ENCODE measurements at regions not wholly inside any gene's neighbourhood (a gene's known extent, or its start where the extent isn't known, plus 50 kb on each side); places are given as distances from the start of the nearest gene placed in this dataset.

DNA sequence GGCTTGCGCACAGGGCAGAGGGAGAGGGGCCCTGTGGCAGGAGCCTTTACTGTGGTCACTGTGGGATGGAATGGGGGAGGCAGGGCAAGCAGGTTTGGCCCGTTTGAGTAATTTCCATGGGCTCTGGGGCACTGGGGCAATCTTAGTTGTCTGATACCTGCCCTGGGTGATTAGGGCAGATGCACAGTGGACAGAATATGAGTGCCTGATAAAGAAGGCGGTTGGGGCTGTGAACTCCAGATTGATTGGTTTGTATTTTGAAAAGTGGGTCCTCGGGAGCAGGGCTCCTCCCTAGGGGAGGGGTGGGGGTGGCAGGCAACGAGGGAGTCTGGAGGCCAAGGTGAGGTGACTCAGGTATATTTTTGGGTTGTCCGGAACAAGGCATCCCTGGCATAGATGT lies 247.5 kb downstream of the NSG2 start:
- H3K9me2 ChIP-seq (ENCODE audit: insufficient read depth, low read length) = no peaks in the 10 kb centered on the region
- TF ChIP-seq EZH2phosphoT487 (IDR thresholded peaks at IDR 0.05; ENCODE audit: borderline replicate concordance, low read depth, low read length) = no peak
- TF ChIP-seq, protein P1, sequence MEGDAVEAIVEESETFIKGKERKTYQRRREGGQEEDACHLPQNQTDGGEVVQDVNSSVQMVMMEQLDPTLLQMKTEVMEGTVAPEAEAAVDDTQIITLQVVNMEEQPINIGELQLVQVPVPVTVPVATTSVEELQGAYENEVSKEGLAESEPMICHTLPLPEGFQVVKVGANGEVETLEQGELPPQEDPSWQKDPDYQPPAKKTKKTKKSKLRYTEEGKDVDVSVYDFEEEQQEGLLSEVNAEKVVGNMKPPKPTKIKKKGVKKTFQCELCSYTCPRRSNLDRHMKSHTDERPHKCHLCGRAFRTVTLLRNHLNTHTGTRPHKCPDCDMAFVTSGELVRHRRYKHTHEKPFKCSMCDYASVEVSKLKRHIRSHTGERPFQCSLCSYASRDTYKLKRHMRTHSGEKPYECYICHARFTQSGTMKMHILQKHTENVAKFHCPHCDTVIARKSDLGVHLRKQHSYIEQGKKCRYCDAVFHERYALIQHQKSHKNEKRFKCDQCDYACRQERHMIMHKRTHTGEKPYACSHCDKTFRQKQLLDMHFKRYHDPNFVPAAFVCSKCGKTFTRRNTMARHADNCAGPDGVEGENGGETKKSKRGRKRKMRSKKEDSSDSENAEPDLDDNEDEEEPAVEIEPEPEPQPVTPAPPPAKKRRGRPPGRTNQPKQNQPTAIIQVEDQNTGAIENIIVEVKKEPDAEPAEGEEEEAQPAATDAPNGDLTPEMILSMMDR (conservative IDR thresholded peaks at IDR 0.05; ENCODE audit: low read length) = no peak
- H4K20me1 ChIP-seq (ENCODE audit: insufficient read depth, low read length) = no peaks in the 10 kb centered on the region
- intact Hi-C loops (cut with micrococcal nuclease; ENCODE audit: unreplicated experiment) = no loop called here
- H3K4me1 ChIP-seq (ENCODE audit: insufficient read depth, low read length, poor library complexity, severe bottlenecking) = no peaks in the 10 kb centered on the region
- no peak overlapping the region for H3K4me3 ChIP-seq (ENCODE audit: low read depth, low read length, poor library complexity, severe bottlenecking)
- CTCF ChIA-PET (ENCODE audit: unreplicated experiment) = no interaction called here
- no peaks in the 10 kb centered on the region for H3K36me3 ChIP-seq (ENCODE audit: insufficient read depth, low read length)
- POLR2A ChIA-PET = no interaction called here
- DNase-seq (ENCODE audit: low spot score) = no peak
- BruUV-seq (replicated peaks) = no TSS peak
- no peaks in the 10 kb centered on the region for H3K79me2 ChIP-seq (ENCODE audit: insufficient read depth, low read depth, low read length)
- no peak overlapping the region for H3K27ac ChIP-seq (ENCODE audit: low read depth, low read length, poor library complexity, severe bottlenecking)
- H3K9me3 ChIP-seq (ENCODE audit: low read length) = no peaks in the 10 kb centered on the region
- H3K4me2 ChIP-seq (ENCODE audit: low read length) = no peak overlapping the region
- no peak overlapping the region; the same call in 1 of the 2 replicates for H2AFZ ChIP-seq (ENCODE audit: low read length)

DNA sequence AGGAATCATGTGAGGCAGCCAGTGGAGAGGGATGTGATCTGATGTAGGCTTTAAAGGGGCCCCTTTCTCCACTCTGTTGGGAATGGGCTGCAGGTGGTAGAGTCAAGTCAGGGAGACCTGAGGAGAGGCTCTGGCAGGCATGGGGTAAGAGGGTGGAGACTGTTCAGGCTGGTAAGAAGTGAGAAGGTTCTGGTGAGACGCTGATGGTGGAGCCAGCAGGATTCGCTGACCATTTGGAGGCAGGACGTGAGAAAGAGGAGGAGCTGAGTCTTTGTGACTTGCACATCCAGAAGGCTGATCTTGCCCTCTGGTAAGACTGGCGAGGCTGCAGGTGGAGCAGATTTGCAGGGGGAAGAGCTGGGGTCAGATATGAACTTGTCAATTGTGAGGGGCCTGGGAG lies 248.0 kb downstream of the NSG2 start:
- H4K20me1 ChIP-seq (ENCODE audit: insufficient read depth, low read length) = no peaks in the 10 kb centered on the region
- H3K4me3 ChIP-seq (ENCODE audit: low read depth, low read length, poor library complexity, severe bottlenecking) = no peak overlapping the region
- no peaks in the 10 kb centered on the region for H3K9me2 ChIP-seq (ENCODE audit: insufficient read depth, low read length)
- no peak overlapping the region for H3K4me2 ChIP-seq (ENCODE audit: low read length)
- CTCF ChIA-PET (ENCODE audit: unreplicated experiment) = no interaction called here
- POLR2A ChIA-PET = no interaction called here
- no peak for DNase-seq (ENCODE audit: low spot score)
- no peak overlapping the region for H2AFZ ChIP-seq (ENCODE audit: low read length)
- H3K27ac ChIP-seq (ENCODE audit: low read depth, low read length, poor library complexity, severe bottlenecking) = no peak overlapping the region
- no TSS peak for BruUV-seq (replicated peaks)
- H3K79me2 ChIP-seq (ENCODE audit: insufficient read depth, low read depth, low read length) = no peaks in the 10 kb centered on the region
- TF ChIP-seq EZH2phosphoT487 (IDR thresholded peaks at IDR 0.05; ENCODE audit: borderline replicate concordance, low read depth, low read length) = no peak
- TF ChIP-seq, protein P1 (conservative IDR thresholded peaks at IDR 0.05; ENCODE audit: low read length) = no peak
- intact Hi-C loops (cut with micrococcal nuclease; ENCODE audit: unreplicated experiment) = no loop called here
- no peaks in the 10 kb centered on the region for H3K9me3 ChIP-seq (ENCODE audit: low read length)
- H3K4me1 ChIP-seq (ENCODE audit: insufficient read depth, low read length, poor library complexity, severe bottlenecking) = no peaks in the 10 kb centered on the region
- H3K36me3 ChIP-seq (ENCODE audit: insufficient read depth, low read length) = no peaks in the 10 kb centered on the region

DNA sequence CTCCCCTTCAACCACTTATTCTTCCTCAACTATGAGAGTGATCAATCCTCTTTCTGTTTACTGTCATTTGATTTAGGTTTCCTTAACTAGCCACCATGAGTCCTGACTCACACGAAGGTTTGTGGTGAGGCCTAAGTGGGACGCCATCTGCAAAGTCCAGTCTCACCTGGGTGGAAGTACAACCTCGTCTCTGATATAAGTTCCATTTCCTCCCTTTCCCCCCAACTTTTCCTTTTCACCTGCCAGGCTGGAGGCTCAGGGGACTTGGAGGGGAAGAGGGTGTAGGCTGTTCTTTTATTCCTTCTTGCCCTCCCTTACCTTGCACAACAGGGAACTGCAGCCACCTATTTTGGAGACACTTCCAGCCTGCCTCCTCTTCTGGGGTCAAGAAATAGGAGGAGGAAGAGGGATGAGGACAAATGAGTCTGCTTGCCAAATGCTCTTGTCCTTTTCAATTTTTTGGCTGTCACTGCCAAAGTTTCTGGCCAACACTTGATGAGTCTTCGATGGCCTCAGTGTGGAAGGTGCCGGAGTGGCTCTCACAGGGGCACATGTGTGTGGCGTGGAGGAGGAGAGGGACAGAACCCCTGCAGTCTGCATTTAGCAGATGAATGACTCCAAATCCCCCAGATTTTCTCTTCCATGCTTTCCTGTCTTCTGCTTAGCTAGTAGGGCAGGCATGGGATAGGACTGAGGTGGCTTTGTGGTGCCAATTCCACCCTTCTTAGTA lies 249.6 kb downstream of the NSG2 start:
- Histone ChIP-seq H3K4me3 (ENCODE audit: low read depth, low read length, poor library complexity, severe bottlenecking) (no peak overlapping the region), H4K20me1 (ENCODE audit: insufficient read depth, low read length) (no peaks in the 10 kb centered on the region), H3K9me2 (ENCODE audit: insufficient read depth, low read length) (no peaks in the 10 kb centered on the region), H3K9me3 (ENCODE audit: low read length) (no peaks in the 10 kb centered on the region), H3K27ac (ENCODE audit: low read depth, low read length, poor library complexity, severe bottlenecking) (no peak overlapping the region), H2AFZ (ENCODE audit: low read length) (no peak overlapping the region), H3K4me2 (ENCODE audit: low read length) (no peak overlapping the region), H3K79me2 (ENCODE audit: insufficient read depth, low read depth, low read length) (no peaks in the 10 kb centered on the region), H3K4me1 (ENCODE audit: insufficient read depth, low read length, poor library complexity, severe bottlenecking) (no peaks in the 10 kb centered on the region), H3K36me3 (ENCODE audit: insufficient read depth, low read length) (no peaks in the 10 kb centered on the region)
- intact Hi-C loops (cut with micrococcal nuclease; ENCODE audit: unreplicated experiment) = no loop called here
- DNase-seq (ENCODE audit: low spot score) = no peak
- CTCF ChIA-PET (ENCODE audit: unreplicated experiment) = no interaction called here
- TF ChIP-seq, protein P1 (conservative IDR thresholded peaks at IDR 0.05; ENCODE audit: low read length) = no peak
- TF ChIP-seq EZH2phosphoT487 (IDR thresholded peaks at IDR 0.05; ENCODE audit: borderline replicate concordance, low read depth, low read length) = no peak
- POLR2A ChIA-PET = no interaction called here
- BruUV-seq (replicated peaks) = no TSS peak

All from OCI-LY7 (cell line).